A549 (cell line): ENCODE measurements at regions not wholly inside any gene's neighbourhood (a gene's known extent, or its start where the extent isn't known, plus 50 kb on each side); places are given as distances from the start of the nearest gene placed in this dataset.

Experiments used
- ATAC-seq, 2 experiments: fragments of 200-7000 bp in 1 of 2; fragments of >200 bp in 1 of 2; cut with Nextera tagmentation in 1 of 2; cut with Tn5 transposase in 1 of 2; 3 replicates each; pipeline versions ENCODE4 v1.8.0 to v1.9.1; 2018 to 2020; ENCODE audit warnings: mild to moderate bottlenecking in 1 of 2, moderate library complexity in 1 of 2
- CTCF ChIA-PET: fragments of 300-600 bp; sonication (Branson Sonifier 250); formaldehyde crosslinking; extraction: SDS; loops from one replicate; lab custom pipeline; 2021; ENCODE audit warnings: antibody characterized with exemption, inconsistent platforms; lab: Yijun Ruan, JAX
- POLR2A ChIA-PET: fragments of 350-600 bp; formaldehyde crosslinking; extraction: SDS; loops from one replicate; lab custom pipeline; 2021; ENCODE audit warnings: antibody characterized with exemption, inconsistent platforms; lab: Yijun Ruan, JAX
- DNase-seq, 2 experiments: peaks; one replicate each; pipeline versions ENCODE4 v3.0.0 to v3.0.0-alpha.2; 2011 to 2016; ENCODE audit warnings: low read depth in 1 of 2, low spot score in 1 of 2
- FAIRE-seq: peaks from 2 replicates; lab custom pipeline; 2011; peaks lifted over from hg19 to GRCh38; lab: Jason Lieb, UNC
- H3K27ac ChIP-seq, 2 experiments: fragments of >200 bp; sonication (Bioruptor Twin); formaldehyde crosslinking; 3 replicates each; pipeline ENCODE4 v1.5.1; 2016 to 2017
- H3K4me1 ChIP-seq: fragments of >200 bp; sonication (Bioruptor Twin); formaldehyde crosslinking; 3 replicates; pipeline ENCODE4 v1.6.1; 2016
- H3K4me2 ChIP-seq: fragments of >200 bp; sonication (Bioruptor Twin); formaldehyde crosslinking; 3 replicates; pipeline ENCODE4 v1.6.1; 2016
- H3K4me3 ChIP-seq: fragments of >200 bp; sonication (Bioruptor Twin); formaldehyde crosslinking; 3 replicates; pipeline ENCODE4 v1.5.1; 2016
- H3K9me3 ChIP-seq: fragments of >200 bp; sonication (Bioruptor Twin); formaldehyde crosslinking; 3 replicates; pipeline ENCODE4 v1.6.1; 2016
- CBX2 ChIP-seq: fragments of 200-600 bp; sonication (generic); IDR thresholded peaks from 2 replicates; pipeline ENCODE4 v1.6.1; 2016; ENCODE audit warnings: low read depth, mild to moderate bottlenecking, borderline replicate concordance
- CBX8 ChIP-seq: fragments of 200-600 bp; sonication (generic); IDR thresholded peaks from 2 replicates; pipeline ENCODE4 v1.6.1; 2016
- CHD4 ChIP-seq: fragments of 200-600 bp; sonication (generic); IDR thresholded peaks from 2 replicates; pipeline ENCODE4 v1.6.1; 2016; ENCODE audit warnings: antibody characterized with exemption, mild to moderate bottlenecking, borderline replicate concordance
- CTCF ChIP-seq: fragments of >200 bp; sonication (Bioruptor Twin); formaldehyde crosslinking; IDR thresholded peaks from 3 replicates; pipeline ENCODE4 v1.5.1; 2016
- EHMT2 ChIP-seq: fragments of 200-600 bp; sonication (generic); IDR thresholded peaks from 2 replicates; pipeline ENCODE4 v1.6.1; 2016; ENCODE audit warnings: antibody characterized with exemption, low read depth, mild to moderate bottlenecking, moderate library complexity
- ELK1 ChIP-seq: fragments of 150-350 bp; IDR thresholded peaks from 2 replicates; pipeline ENCODE4 v1.6.1; 2014; ENCODE audit warnings: low read depth, mild to moderate bottlenecking, low read length
- EP300 ChIP-seq, 2 experiments: fragments of >200 bp; sonication (Bioruptor Twin); formaldehyde crosslinking; IDR thresholded peaks; 2 replicates in 1 of 2; 3 replicates in 1 of 2; pipeline ENCODE4 v1.6.1; 2016 to 2017
- HES2 ChIP-seq: fragments of >200 bp; sonication (Bioruptor Twin); formaldehyde crosslinking; IDR thresholded peaks from 2 replicates; pipeline ENCODE4 v1.6.1; 2016
- HMGXB4 ChIP-seq: fragments of 250-450 bp; sonication (Bioruptor Pico); IDR thresholded peaks from 2 replicates; pipeline ENCODE4 v1.5.0; 2021; ENCODE audit warnings: mild to moderate bottlenecking, moderate library complexity, borderline replicate concordance
- HOXB13 ChIP-seq: fragments of 250-450 bp; sonication (Bioruptor Pico); IDR thresholded peaks from 2 replicates; pipeline ENCODE4 v1.5.0; 2020; ENCODE audit warnings: low read depth, mild to moderate bottlenecking, moderate library complexity
- KDM1A ChIP-seq: fragments of 200-600 bp; sonication (generic); IDR thresholded peaks from 2 replicates; pipeline ENCODE4 v1.6.1; 2016; ENCODE audit warnings: low read depth, mild to moderate bottlenecking
- MAZ ChIP-seq: fragments of 150-350 bp; IDR thresholded peaks from 2 replicates; pipeline ENCODE4 v1.6.1; 2014; ENCODE audit warnings: antibody characterized with exemption, low read depth, low read length, borderline replicate concordance
- PHF8 ChIP-seq: fragments of 200-600 bp; sonication (generic); IDR thresholded peaks from 2 replicates; pipeline ENCODE4 v1.6.1; 2016; ENCODE audit warnings: low read depth, mild to moderate bottlenecking, antibody characterized with exemption, moderate library complexity, borderline replicate concordance
- POLR2AphosphoS2 ChIP-seq: conservative IDR thresholded peaks from 2 replicates; pipeline ENCODE4 v1.6.1; 2012; ENCODE audit warnings: low read length, improper control_type of control experiment, inconsistent platforms
- SMC3 ChIP-seq: fragments of >200 bp; sonication (Bioruptor Twin); formaldehyde crosslinking; IDR thresholded peaks from 3 replicates; pipeline ENCODE4 v1.6.1; 2018; ENCODE audit warnings: inconsistent platforms
- SREBF2 ChIP-seq: fragments of 450-650 bp; IDR thresholded peaks from 2 replicates; pipeline ENCODE4 v1.6.1; 2014; ENCODE audit warnings: mild to moderate bottlenecking, moderate library complexity
- USF2 ChIP-seq: fragments of 450-650 bp; IDR thresholded peaks from 2 replicates; pipeline ENCODE4 v1.6.1; 2014; ENCODE audit warnings: antibody characterized with exemption
- ZFP36 ChIP-seq: fragments of 450-650 bp; IDR thresholded peaks from 2 replicates; pipeline ENCODE4 v1.6.1; 2014; ENCODE audit warnings: borderline replicate concordance; ENCODE audit not compliant: partially characterized antibody
- ZSCAN20 ChIP-seq: fragments of 250-450 bp; sonication (Bioruptor Pico); IDR thresholded peaks from 2 replicates; pipeline ENCODE4 v1.8.0; 2022; ENCODE audit warnings: mild to moderate bottlenecking, moderate library complexity
- WGBS: methylation state at CpG from one replicate; pipeline ENCODE4 v1.1.6; 2017; ENCODE audit errors: missing lambda C conversion rate; 5-methylcytosine and 5-hydroxymethylcytosine counted together

- TF ChIP-seq HMGXB4 (CRISPR knock-in tag), result no peak
- TF ChIP-seq PHF8, result no peak
- no peak for TF ChIP-seq POLR2AphosphoS2
- TF ChIP-seq, all 56 proteins: peak for 0
Observed at GRCh38 chr4:53653484-53654053, 62.3 kb upstream of the LNX1 start (continued).

- Histone ChIP-seq H3K4me2 (no peak overlapping the region), H3K27ac (no peak overlapping the region), H3K9me3 (no peaks in the 10 kb centered on the region), H3K4me3 (no peak overlapping the region), H3K4me1 (no peaks in the 10 kb centered on the region)
- POLR2A ChIA-PET, result no interaction called here
- CTCF ChIA-PET, result interaction anchor here (0.7 to 0.9 kb wide), 3 partner anchors 41 to 1136 kb away, joined by 3 read pairs; no protein-coding TSS in a partner anchor
- ATAC-seq (no peak), DNase-seq (no peak)
- WGBS, result 42% methylated on average over 7 of the region's 7 CpGs
- TF ChIP-seq CTCF (no peak), KDM1A (no peak), ZSCAN20 (CRISPR knock-in tag) (no peak), USF2 (no peak), SMC3 (no peak), EP300 (IDR thresholded peaks at IDR 0.05) (no peak), CBX8 (no peak), HOXB13 (CRISPR knock-in tag) (no peak), ELK1 (no peak), HES2 (no peak), CBX2 (no peak), MAZ (no peak), SREBF2 (no peak), CHD4 (no peak), ZFP36 (no peak)
- TF ChIP-seq, all 56 proteins: peak for 0
- no peak for FAIRE-seq
Observed at GRCh38 chr4:53651156-53651735, 60.0 kb upstream of the LNX1 start.

GRCh38 chr4:53649357-53649756 lies 58.1 kb upstream of the LNX1 start:
- Histone ChIP-seq H3K9me3 (no peaks in the 10 kb centered on the region), H3K4me1 (no peaks in the 10 kb centered on the region), H3K27ac (no peak overlapping the region), H3K4me3 (no peak overlapping the region), H3K4me2 (no peak overlapping the region)
- no peak for FAIRE-seq
- POLR2A ChIA-PET, result no interaction called here
- TF ChIP-seq EHMT2 (no peak), HOXB13 (CRISPR knock-in tag) (no peak), KDM1A (no peak), ZFP36 (no peak), HMGXB4 (CRISPR knock-in tag) (no peak)
- no peak for ATAC-seq
- DNase-seq, result no peak
- CTCF ChIA-PET, result no interaction called here
- 82% methylated on average over 2 of the region's 2 CpGs for WGBS
